Fibroblast of lung (primary cell): ENCODE measurements at regions not wholly inside any gene's neighbourhood (a gene's known extent, or its start where the extent isn't known, plus 50 kb on each side); places are given as distances from the start of the nearest gene placed in this dataset.

Source experiments
- CTCF ChIP-seq, 2 donors: IDR thresholded peaks in 1 of 2; conservative IDR thresholded peaks in 1 of 2; 1 replicate in 1 of 2; 2 replicates in 1 of 2; pipeline ENCODE4 v1.5.1; 2011 to 2012; ENCODE audit warnings: low read length in 2 of 2, control low read depth in 1 of 2, inconsistent platforms in 1 of 2, low read depth in 1 of 2, mild to moderate bottlenecking in 1 of 2
- EZH2 ChIP-seq: IDR thresholded peaks from 2 replicates; pipeline ENCODE4 v1.5.1; 2012; ENCODE audit warnings: low read length, control low read depth, mild to moderate bottlenecking; ENCODE audit errors: missing control alignments

- TF ChIP-seq CTCF (conservative IDR thresholded peaks at IDR 0.05 in 1 of 2, IDR thresholded peaks at IDR 0.05 in 1 of 2; ENCODE audit: low read depth in 1 of 2, low read length in 2 of 2) = no peak
- no peak for TF ChIP-seq EZH2
Measured at GRCh38 chr5:165627548-165628170, 2122.2 kb downstream of the MAT2B start.
